Prostate gland (tissue), 2 donors: ENCODE measurements at regions not wholly inside any gene's neighbourhood (a gene's known extent, or its start where the extent isn't known, plus 50 kb on each side); places are given as distances from the start of the nearest gene placed in this dataset.

ENCODE experiments used
- DNase-seq: peaks from one replicate; pipeline ENCODE4 v3.0.0-alpha.2; 2019; ENCODE audit warnings: low spot score
- H3K27ac ChIP-seq, 2 donors: fragments of 200-600 bp; sonication (generic); 2 replicates each; pipeline ENCODE4 v1.5.1; 2017 to 2019
- H3K27me3 ChIP-seq: fragments of 200-600 bp; sonication (generic); replicated peaks from 2 replicates; pipeline ENCODE4 v1.5.1; 2019; ENCODE audit not compliant: insufficient read depth
- H3K36me3 ChIP-seq, 2 donors: fragments of 200-600 bp; sonication (generic); 1 replicate in 1 of 2; 2 replicates in 1 of 2; pipeline versions ENCODE4 v1.5.1 to v1.8.1; 2017 to 2019
- H3K4me1 ChIP-seq: fragments of 200-600 bp; sonication (generic); replicated peaks from 2 replicates; pipeline ENCODE4 v1.5.1; 2019
- H3K4me3 ChIP-seq, 2 donors: fragments of 200-600 bp; sonication (generic); 2 replicates each; pipeline ENCODE4 v1.5.1; 2017 to 2019
- H3K9me3 ChIP-seq: fragments of 200-600 bp; sonication (generic); 2 replicates; pipeline ENCODE4 v1.5.1; 2017
- CTCF ChIP-seq, 4 experiments: fragments of 200-600 bp in 2 of 4; fragments of 450-650 bp in 2 of 4; sonication (generic) in 2 of 4; IDR thresholded peaks; 1 replicate in 3 of 4; 2 replicates in 1 of 4; pipeline ENCODE4 v1.5.1; 2016 to 2019; ENCODE audit warnings: antibody characterized with exemption in 4 of 4, mild to moderate bottlenecking in 2 of 4, moderate library complexity in 2 of 4
- POLR2A ChIP-seq: fragments of 450-650 bp; IDR thresholded peaks from one replicate; pipeline ENCODE4 v1.6.1; 2016; ENCODE audit warnings: antibody characterized with exemption, mild to moderate bottlenecking
- POLR2AphosphoS5 ChIP-seq: sonication (generic); formaldehyde crosslinking; IDR thresholded peaks from one replicate; pipeline ENCODE4 v1.6.1; 2017; ENCODE audit warnings: antibody characterized with exemption
- WGBS: methylation state at CpG from one replicate; pipeline ENCODE4 v1.1.5; 2018; 5-methylcytosine and 5-hydroxymethylcytosine counted together
- intact Hi-C: fragments of 100-400 bp; cut with DNase I; formaldehyde crosslinking; loops from one replicate; pipeline ENCODE4 v1.14.2; 2022

GRCh38 chr16:55988013-55988412 lies 112.8 kb upstream of the CES5A start:
- Histone ChIP-seq H3K27me3 (no peaks in the 10 kb centered on the region), H3K4me1 (no peaks in the 10 kb centered on the region), H3K4me3 (no peak overlapping the region), H3K36me3 (no peaks in the 10 kb centered on the region), H3K9me3 (no peaks in the 10 kb centered on the region), H3K27ac (no peak overlapping the region)
- intact Hi-C loops: no loop called here
- no peak for TF ChIP-seq POLR2A
- TF ChIP-seq POLR2AphosphoS5: no peak
- TF ChIP-seq CTCF (IDR thresholded peaks at IDR 0.05): no peak
- no peak for DNase-seq
- 85% methylated on average over 1 of the region's 1 CpG for WGBS

- no peaks in the 10 kb centered on the region for H3K4me1 ChIP-seq
- no peak for TF ChIP-seq POLR2A
- no peak for TF ChIP-seq POLR2AphosphoS5
- TF ChIP-seq CTCF (IDR thresholded peaks at IDR 0.05): no peak
- no peak overlapping the region for H3K27ac ChIP-seq
- WGBS: 23% methylated on average over 1 of the region's 1 CpG
- intact Hi-C loops: no loop called here
- DNase-seq: no peak
- no peaks in the 10 kb centered on the region for H3K36me3 ChIP-seq
- H3K4me3 ChIP-seq: no peak overlapping the region
- H3K9me3 ChIP-seq: no peaks in the 10 kb centered on the region
- H3K27me3 ChIP-seq: no peaks in the 10 kb centered on the region
Measured at GRCh38 chr16:55982597-55982996, 107.4 kb upstream of the CES5A start.

GRCh38 chr16:55981557-55981956 lies 106.4 kb upstream of the CES5A start:
- Histone ChIP-seq H3K9me3 (no peaks in the 10 kb centered on the region), H3K4me3 (no peak overlapping the region), H3K27ac (no peak overlapping the region), H3K36me3 (no peaks in the 10 kb centered on the region), H3K4me1 (no peaks in the 10 kb centered on the region), H3K27me3 (no peaks in the 10 kb centered on the region)
- TF ChIP-seq POLR2A (no peak), POLR2AphosphoS5 (no peak), CTCF (IDR thresholded peaks at IDR 0.05) (no peak)
- DNase-seq: no peak
- intact Hi-C loops: no loop called here
- 87% methylated on average over 2 of the region's 2 CpGs for WGBS

GRCh38 chr16:55976815-55977214 lies 101.6 kb upstream of the CES5A start:
- H3K36me3 ChIP-seq: no peaks in the 10 kb centered on the region
- intact Hi-C loops: no loop called here
- H3K27ac ChIP-seq: no peak overlapping the region
- 45% methylated on average over 2 of the region's 2 CpGs for WGBS
- TF ChIP-seq CTCF (IDR thresholded peaks at IDR 0.05) (no peak), POLR2A (no peak), POLR2AphosphoS5 (no peak)
- no peaks in the 10 kb centered on the region for H3K27me3 ChIP-seq
- H3K4me3 ChIP-seq: no peak overlapping the region
- H3K4me1 ChIP-seq: no peaks in the 10 kb centered on the region
- no peak for DNase-seq
- H3K9me3 ChIP-seq: no peaks in the 10 kb centered on the region

GRCh38 chr16:55971447-55971846 lies 96.3 kb upstream of the CES5A start:
- intact Hi-C loops: no loop called here
- H3K27ac ChIP-seq: no peak overlapping the region
- H3K27me3 ChIP-seq: no peaks in the 10 kb centered on the region
- H3K4me3 ChIP-seq: no peak overlapping the region
- TF ChIP-seq POLR2AphosphoS5 (no peak), CTCF (IDR thresholded peaks at IDR 0.05) (no peak), POLR2A (no peak)
- WGBS: 72% methylated on average over 5 of the region's 5 CpGs
- no peaks in the 10 kb centered on the region for H3K36me3 ChIP-seq
- H3K4me1 ChIP-seq: no peaks in the 10 kb centered on the region
- DNase-seq: no peak
- no peaks in the 10 kb centered on the region for H3K9me3 ChIP-seq
